Tibial nerve (tissue), 4 donors: ENCODE measurements at regions not wholly inside any gene's neighbourhood (a gene's known extent, or its start where the extent isn't known, plus 50 kb on each side); places are given as distances from the start of the nearest gene placed in this dataset.

Source experiments
- EP300 ChIP-seq, 2 donors: sonication (generic); formaldehyde crosslinking; IDR thresholded peaks; one replicate each; pipeline ENCODE4 v1.6.1; 2017; ENCODE audit warnings: antibody characterized with exemption in 2 of 2, mild to moderate bottlenecking in 1 of 2
- POLR2A ChIP-seq, 2 donors: fragments of 450-650 bp; IDR thresholded peaks; one replicate each; pipeline ENCODE4 v1.6.1; 2017; ENCODE audit warnings: antibody characterized with exemption in 2 of 2, mild to moderate bottlenecking in 2 of 2, moderate library complexity in 2 of 2
- TF ChIP-seq, protein P1 (sequence below), 5 experiments: fragments of 200-600 bp in 3 of 5; fragments of 450-650 bp in 2 of 5; sonication (generic) in 3 of 5; IDR thresholded peaks; one replicate each; pipeline ENCODE4 v1.5.1; 2016 to 2019; ENCODE audit warnings: antibody characterized with exemption in 5 of 5, mild to moderate bottlenecking in 3 of 5, moderate library complexity in 2 of 5

DNA sequence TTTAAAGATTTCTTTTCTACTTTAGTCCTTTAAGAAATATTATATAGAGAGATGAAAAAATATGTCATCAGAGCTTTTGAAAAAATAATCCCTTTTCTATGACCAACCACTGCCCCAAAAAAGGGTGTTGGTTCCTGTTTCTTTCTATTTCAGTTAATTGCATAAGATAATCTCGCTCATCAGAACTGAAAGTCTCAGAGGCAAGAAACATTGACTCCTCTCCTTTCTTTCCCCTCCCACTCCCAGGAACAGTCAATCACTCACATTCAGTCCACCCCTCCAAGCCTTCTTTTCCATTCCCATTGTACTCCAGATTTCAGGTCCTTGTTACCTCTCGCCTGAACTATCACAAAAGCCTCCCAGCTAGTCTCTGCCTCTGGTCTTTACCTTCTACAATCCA, 153.7 kb upstream of the ABI3BP start:
- TF ChIP-seq, protein P1, sequence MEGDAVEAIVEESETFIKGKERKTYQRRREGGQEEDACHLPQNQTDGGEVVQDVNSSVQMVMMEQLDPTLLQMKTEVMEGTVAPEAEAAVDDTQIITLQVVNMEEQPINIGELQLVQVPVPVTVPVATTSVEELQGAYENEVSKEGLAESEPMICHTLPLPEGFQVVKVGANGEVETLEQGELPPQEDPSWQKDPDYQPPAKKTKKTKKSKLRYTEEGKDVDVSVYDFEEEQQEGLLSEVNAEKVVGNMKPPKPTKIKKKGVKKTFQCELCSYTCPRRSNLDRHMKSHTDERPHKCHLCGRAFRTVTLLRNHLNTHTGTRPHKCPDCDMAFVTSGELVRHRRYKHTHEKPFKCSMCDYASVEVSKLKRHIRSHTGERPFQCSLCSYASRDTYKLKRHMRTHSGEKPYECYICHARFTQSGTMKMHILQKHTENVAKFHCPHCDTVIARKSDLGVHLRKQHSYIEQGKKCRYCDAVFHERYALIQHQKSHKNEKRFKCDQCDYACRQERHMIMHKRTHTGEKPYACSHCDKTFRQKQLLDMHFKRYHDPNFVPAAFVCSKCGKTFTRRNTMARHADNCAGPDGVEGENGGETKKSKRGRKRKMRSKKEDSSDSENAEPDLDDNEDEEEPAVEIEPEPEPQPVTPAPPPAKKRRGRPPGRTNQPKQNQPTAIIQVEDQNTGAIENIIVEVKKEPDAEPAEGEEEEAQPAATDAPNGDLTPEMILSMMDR (IDR thresholded peaks at IDR 0.05): no peak
- TF ChIP-seq POLR2A (IDR thresholded peaks at IDR 0.05) (no peak), EP300 (IDR thresholded peaks at IDR 0.05) (no peak)
